Fibroblast of pulmonary artery (primary cell): ENCODE measurements at regions not wholly inside any gene's neighbourhood (a gene's known extent, or its start where the extent isn't known, plus 50 kb on each side); places are given as distances from the start of the nearest gene placed in this dataset.

Experiments used
- DNase-seq: peaks from one replicate; pipeline ENCODE4 v3.0.0-alpha.2; 2010; ENCODE audit warnings: low read depth
- H3K4me3 ChIP-seq: replicated peaks from 2 replicates; pipeline ENCODE4 v1.5.1; 2011; ENCODE audit warnings: low read depth, mild to moderate bottlenecking, control low read depth, low read length, moderate library complexity
- CTCF ChIP-seq: IDR thresholded peaks from 2 replicates; pipeline ENCODE4 v1.5.1; 2011; ENCODE audit warnings: mild to moderate bottlenecking, control low read depth, low read length, inconsistent platforms; ENCODE audit errors: missing control alignments

GRCh38 chr3:41095702-41096101, 103.6 kb upstream of the CTNNB1 start:
- TF ChIP-seq CTCF: no peak
- DNase-seq: peak; percentile 4
- H3K4me3 ChIP-seq: no peak overlapping the region

- DNase-seq: no peak
- TF ChIP-seq CTCF: no peak
Measured at GRCh38 chr3:41097896-41098496, 101.3 kb upstream of the CTNNB1 start.

GRCh38 chr3:41101231-41101630, 98.1 kb upstream of the CTNNB1 start:
- TF ChIP-seq CTCF: no peak
- DNase-seq: no peak
- no peak overlapping the region for H3K4me3 ChIP-seq

More at GRCh38 chr3:41097896-41098496, 101.3 kb upstream of the CTNNB1 start:
- H3K4me3 ChIP-seq: no peak overlapping the region

- H3K4me3 ChIP-seq: no peak overlapping the region
- TF ChIP-seq CTCF: no peak
- DNase-seq: no peak
Measured at GRCh38 chr3:41102053-41102556, 97.2 kb upstream of the CTNNB1 start.

- no peak for DNase-seq
- TF ChIP-seq CTCF: no peak
- no peak overlapping the region for H3K4me3 ChIP-seq
Measured at GRCh38 chr3:41102750-41103149, 96.6 kb upstream of the CTNNB1 start.

- TF ChIP-seq CTCF: no peak
- no peak for DNase-seq
- no peak overlapping the region for H3K4me3 ChIP-seq
Measured at GRCh38 chr3:41103200-41103599, 96.1 kb upstream of the CTNNB1 start.

GRCh38 chr3:41104147-41104546, 95.2 kb upstream of the CTNNB1 start:
- TF ChIP-seq CTCF: no peak
- no peak overlapping the region for H3K4me3 ChIP-seq
- no peak for DNase-seq
